ENCODE measurements at regions not wholly inside any gene's neighbourhood (a gene's known extent, or its start where the extent isn't known, plus 50 kb on each side); places are given as distances from the start of the nearest gene placed in this dataset.

- TF ChIP-seq GZF1 (CRISPR knock-in tag; IDR thresholded peaks at IDR 0.05) (no peak), ZBTB38 (CRISPR knock-in tag; IDR thresholded peaks at IDR 0.05) (no peak; the same call in 1 of the 2 replicates), PHF8 (CRISPR knock-in tag; IDR thresholded peaks at IDR 0.05) (peak; percentile 69; the same call in 1 of the 2 replicates), MXI1 (IDR thresholded peaks at IDR 0.05; ENCODE audit: borderline replicate concordance, low read depth, low read length) (peak; percentile 59; the same call in 2 of the 3 replicates), YEATS4 (CRISPR knock-in tag; IDR thresholded peaks at IDR 0.05; ENCODE audit: borderline replicate concordance) (peak; percentile 75; the same call in 1 of the 2 replicates), ZNF160 (CRISPR knock-in tag; IDR thresholded peaks at IDR 0.05) (no peak), KMT2B (CRISPR knock-in tag; IDR thresholded peaks at IDR 0.05) (peak; percentile 35; the same call in 1 of the 2 replicates), MXD3 (CRISPR knock-in tag; IDR thresholded peaks at IDR 0.05) (0 out of 2 replicates have a peak, but pooled peaks have one; percentile 45), ZSCAN22 (CRISPR knock-in tag; IDR thresholded peaks at IDR 0.05) (no peak), ZNF558 (CRISPR knock-in tag; IDR thresholded peaks at IDR 0.05; ENCODE audit: borderline replicate concordance) (no peak), CHD4 (IDR thresholded peaks at IDR 0.05; ENCODE audit: borderline replicate concordance, low read length) (peak; percentile 96; the same call in 1 of the 2 replicates), ZNF563 (CRISPR knock-in tag; IDR thresholded peaks at IDR 0.05) (no peak), ZNF704 (CRISPR knock-in tag; IDR thresholded peaks at IDR 0.05; ENCODE audit: borderline replicate concordance) (no peak), ZNF512 (CRISPR knock-in tag; IDR thresholded peaks at IDR 0.05) (no peak), TCF12 (IDR thresholded peaks at IDR 0.05) (no peak), TCF12 (CRISPR knock-in tag; IDR thresholded peaks at IDR 0.05) (no peak), ZNF703 (CRISPR knock-in tag; IDR thresholded peaks at IDR 0.05; ENCODE audit: borderline replicate concordance) (no peak), ZNF552 (CRISPR knock-in tag; IDR thresholded peaks at IDR 0.05; ENCODE audit: borderline replicate concordance) (no peak), NFE2L2 (IDR thresholded peaks at IDR 0.05; ENCODE audit: low read length) (no peak)
- TF ChIP-seq, protein P1, sequence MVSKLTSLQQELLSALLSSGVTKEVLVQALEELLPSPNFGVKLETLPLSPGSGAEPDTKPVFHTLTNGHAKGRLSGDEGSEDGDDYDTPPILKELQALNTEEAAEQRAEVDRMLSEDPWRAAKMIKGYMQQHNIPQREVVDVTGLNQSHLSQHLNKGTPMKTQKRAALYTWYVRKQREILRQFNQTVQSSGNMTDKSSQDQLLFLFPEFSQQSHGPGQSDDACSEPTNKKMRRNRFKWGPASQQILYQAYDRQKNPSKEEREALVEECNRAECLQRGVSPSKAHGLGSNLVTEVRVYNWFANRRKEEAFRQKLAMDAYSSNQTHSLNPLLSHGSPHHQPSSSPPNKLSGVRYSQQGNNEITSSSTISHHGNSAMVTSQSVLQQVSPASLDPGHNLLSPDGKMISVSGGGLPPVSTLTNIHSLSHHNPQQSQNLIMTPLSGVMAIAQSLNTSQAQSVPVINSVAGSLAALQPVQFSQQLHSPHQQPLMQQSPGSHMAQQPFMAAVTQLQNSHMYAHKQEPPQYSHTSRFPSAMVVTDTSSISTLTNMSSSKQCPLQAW (CRISPR knock-in tag; IDR thresholded peaks at IDR 0.05): peak; percentile 62
- TF ChIP-seq, protein P2, sequence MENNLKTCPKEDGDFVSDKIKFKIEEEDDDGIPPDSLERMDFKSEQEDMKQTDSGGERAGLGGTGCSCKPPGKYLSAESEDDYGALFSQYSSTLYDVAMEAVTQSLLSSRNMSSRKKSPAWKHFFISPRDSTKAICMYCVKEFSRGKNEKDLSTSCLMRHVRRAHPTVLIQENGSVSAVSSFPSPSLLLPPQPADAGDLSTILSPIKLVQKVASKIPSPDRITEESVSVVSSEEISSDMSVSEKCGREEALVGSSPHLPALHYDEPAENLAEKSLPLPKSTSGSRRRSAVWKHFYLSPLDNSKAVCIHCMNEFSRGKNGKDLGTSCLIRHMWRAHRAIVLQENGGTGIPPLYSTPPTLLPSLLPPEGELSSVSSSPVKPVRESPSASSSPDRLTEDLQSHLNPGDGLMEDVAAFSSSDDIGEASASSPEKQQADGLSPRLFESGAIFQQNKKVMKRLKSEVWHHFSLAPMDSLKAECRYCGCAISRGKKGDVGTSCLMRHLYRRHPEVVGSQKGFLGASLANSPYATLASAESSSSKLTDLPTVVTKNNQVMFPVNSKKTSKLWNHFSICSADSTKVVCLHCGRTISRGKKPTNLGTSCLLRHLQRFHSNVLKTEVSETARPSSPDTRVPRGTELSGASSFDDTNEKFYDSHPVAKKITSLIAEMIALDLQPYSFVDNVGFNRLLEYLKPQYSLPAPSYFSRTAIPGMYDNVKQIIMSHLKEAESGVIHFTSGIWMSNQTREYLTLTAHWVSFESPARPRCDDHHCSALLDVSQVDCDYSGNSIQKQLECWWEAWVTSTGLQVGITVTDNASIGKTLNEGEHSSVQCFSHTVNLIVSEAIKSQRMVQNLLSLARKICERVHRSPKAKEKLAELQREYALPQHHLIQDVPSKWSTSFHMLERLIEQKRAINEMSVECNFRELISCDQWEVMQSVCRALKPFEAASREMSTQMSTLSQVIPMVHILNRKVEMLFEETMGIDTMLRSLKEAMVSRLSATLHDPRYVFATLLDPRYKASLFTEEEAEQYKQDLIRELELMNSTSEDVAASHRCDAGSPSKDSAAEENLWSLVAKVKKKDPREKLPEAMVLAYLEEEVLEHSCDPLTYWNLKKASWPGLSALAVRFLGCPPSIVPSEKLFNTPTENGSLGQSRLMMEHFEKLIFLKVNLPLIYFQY (CRISPR knock-in tag; IDR thresholded peaks at IDR 0.05; ENCODE audit: borderline replicate concordance): peak; percentile 75; the same call in 1 of the 2 replicates
These were observed 67.0 kb upstream of the SIRPA start (continued) for GRCh38 chr20:1827974-1828785.

Data from HepG2 (cell line).